NT2/D1 (cell line): ENCODE measurements at regions not wholly inside any gene's neighbourhood (a gene's known extent, or its start where the extent isn't known, plus 50 kb on each side); places are given as distances from the start of the nearest gene placed in this dataset.

Experiments used
- SUZ12 ChIP-seq: IDR thresholded peaks from 2 replicates; pipeline ENCODE4 v1.6.1; 2011; ENCODE audit not compliant: insufficient read length, insufficient read depth; ENCODE audit errors: extremely low read depth
- YY1 ChIP-seq: IDR thresholded peaks from 2 replicates; pipeline ENCODE4 v1.6.1; 2011; ENCODE audit not compliant: insufficient read length, insufficient read depth
- ZNF274 ChIP-seq: IDR thresholded peaks from 2 replicates; pipeline ENCODE4 v1.6.1; 2011; ENCODE audit warnings: mild to moderate bottlenecking, low read depth, low read length

DNA sequence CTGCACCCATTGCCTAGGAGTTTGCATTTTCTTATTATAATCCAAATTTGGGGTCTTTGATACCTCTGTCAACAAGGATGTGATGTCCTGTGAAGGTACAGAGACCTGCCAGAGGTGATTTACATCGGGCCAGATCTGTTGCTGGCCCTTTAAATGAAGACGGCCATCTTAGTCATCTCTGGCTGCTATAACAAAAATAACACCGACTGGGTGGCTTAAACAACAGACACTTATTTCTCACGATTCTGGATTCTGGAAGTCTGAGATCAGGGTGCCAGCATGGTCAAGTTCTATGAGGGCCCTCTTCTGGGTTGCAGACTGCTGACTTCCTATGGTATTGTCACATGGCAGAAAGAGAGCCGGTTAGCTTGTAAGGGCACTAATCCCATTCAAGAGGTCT is 75.7 kb downstream of the F11 start:
- TF ChIP-seq ZNF274 (no peak), YY1 (no peak), SUZ12 (no peak)
